C4-2B (cell line): ENCODE measurements at regions not wholly inside any gene's neighbourhood (a gene's known extent, or its start where the extent isn't known, plus 50 kb on each side); places are given as distances from the start of the nearest gene placed in this dataset.
"Not testable (repeated sequence)": the region's sequence is repeated elsewhere in the genome, so short reads cannot be mapped to it uniquely, and the experiment has no call there.

ENCODE experiments used
- ZFX ChIP-seq: fragments of 450-650 bp; IDR thresholded peaks from 2 replicates; pipeline ENCODE4 v1.6.1; 2017
- TF ChIP-seq, protein P1 (sequence below): fragments of 450-650 bp; conservative IDR thresholded peaks from 2 replicates; pipeline ENCODE4 v1.5.1; 2017; ENCODE audit warnings: mild to moderate bottlenecking

DNA sequence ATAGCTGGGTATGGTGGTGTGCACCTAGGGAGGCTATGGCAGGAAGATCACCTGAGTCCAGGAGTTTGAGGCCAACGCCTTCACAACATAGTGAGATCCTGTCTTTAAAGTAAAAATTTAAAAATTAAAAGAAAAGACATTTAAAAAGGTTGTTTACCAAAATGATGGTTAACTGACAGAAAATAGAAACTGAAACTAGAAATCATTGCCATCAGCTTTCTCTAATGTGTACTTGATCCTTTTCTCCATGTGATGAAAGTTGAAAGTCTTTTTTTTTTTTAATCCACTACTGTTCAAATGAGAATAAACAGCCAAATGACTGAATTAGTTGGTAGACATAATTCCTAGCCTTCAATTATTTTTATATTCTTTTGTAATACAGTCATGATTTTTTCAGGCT, 75.1 kb upstream of the PARP8 start:
- TF ChIP-seq, protein P1, sequence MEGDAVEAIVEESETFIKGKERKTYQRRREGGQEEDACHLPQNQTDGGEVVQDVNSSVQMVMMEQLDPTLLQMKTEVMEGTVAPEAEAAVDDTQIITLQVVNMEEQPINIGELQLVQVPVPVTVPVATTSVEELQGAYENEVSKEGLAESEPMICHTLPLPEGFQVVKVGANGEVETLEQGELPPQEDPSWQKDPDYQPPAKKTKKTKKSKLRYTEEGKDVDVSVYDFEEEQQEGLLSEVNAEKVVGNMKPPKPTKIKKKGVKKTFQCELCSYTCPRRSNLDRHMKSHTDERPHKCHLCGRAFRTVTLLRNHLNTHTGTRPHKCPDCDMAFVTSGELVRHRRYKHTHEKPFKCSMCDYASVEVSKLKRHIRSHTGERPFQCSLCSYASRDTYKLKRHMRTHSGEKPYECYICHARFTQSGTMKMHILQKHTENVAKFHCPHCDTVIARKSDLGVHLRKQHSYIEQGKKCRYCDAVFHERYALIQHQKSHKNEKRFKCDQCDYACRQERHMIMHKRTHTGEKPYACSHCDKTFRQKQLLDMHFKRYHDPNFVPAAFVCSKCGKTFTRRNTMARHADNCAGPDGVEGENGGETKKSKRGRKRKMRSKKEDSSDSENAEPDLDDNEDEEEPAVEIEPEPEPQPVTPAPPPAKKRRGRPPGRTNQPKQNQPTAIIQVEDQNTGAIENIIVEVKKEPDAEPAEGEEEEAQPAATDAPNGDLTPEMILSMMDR: not testable (repeated sequence)
- not testable (repeated sequence) for TF ChIP-seq ZFX
